Progenitor cell of endocrine pancreas (in vitro differentiated cells): ENCODE measurements at regions not wholly inside any gene's neighbourhood (a gene's known extent, or its start where the extent isn't known, plus 50 kb on each side); places are given as distances from the start of the nearest gene placed in this dataset.

ENCODE experiments used
- DNase-seq: peaks from one replicate; pipeline ENCODE4 v3.0.0; 2021; ENCODE audit warnings: low spot score; ENCODE audit not compliant: unreplicated experiment
- H3K27ac Mint-ChIP-seq: 2 replicates; pipeline ENCODE4 v1.8.0; 2021; ENCODE audit warnings: mild to moderate bottlenecking, moderate library complexity, mixed read lengths
- H3K27me3 Mint-ChIP-seq: 2 replicates; pipeline ENCODE4 v1.8.0; 2021; ENCODE audit warnings: mixed read lengths
- H3K36me3 Mint-ChIP-seq: 2 replicates; pipeline ENCODE4 v1.8.0; 2022; ENCODE audit warnings: mixed read lengths; ENCODE audit not compliant: insufficient read depth
- H3K4me1 Mint-ChIP-seq: 2 replicates; pipeline ENCODE4 v1.8.0; 2021; ENCODE audit warnings: low read depth, mixed read lengths
- H3K4me3 Mint-ChIP-seq: 2 replicates; pipeline ENCODE4 v1.8.0; 2021; ENCODE audit warnings: low read depth, mild to moderate bottlenecking, moderate library complexity, mixed read lengths
- H3K9me3 Mint-ChIP-seq: 2 replicates; pipeline ENCODE4 v1.8.0; 2021; ENCODE audit warnings: low read depth, mixed read lengths
- TF ChIP-seq, protein P1 (sequence below): fragments of 200-600 bp; sonication (generic); IDR thresholded peaks from one replicate; pipeline ENCODE4 v1.5.0; 2021; ENCODE audit warnings: antibody characterized with exemption, mild to moderate bottlenecking; ENCODE audit not compliant: unreplicated experiment

DNA sequence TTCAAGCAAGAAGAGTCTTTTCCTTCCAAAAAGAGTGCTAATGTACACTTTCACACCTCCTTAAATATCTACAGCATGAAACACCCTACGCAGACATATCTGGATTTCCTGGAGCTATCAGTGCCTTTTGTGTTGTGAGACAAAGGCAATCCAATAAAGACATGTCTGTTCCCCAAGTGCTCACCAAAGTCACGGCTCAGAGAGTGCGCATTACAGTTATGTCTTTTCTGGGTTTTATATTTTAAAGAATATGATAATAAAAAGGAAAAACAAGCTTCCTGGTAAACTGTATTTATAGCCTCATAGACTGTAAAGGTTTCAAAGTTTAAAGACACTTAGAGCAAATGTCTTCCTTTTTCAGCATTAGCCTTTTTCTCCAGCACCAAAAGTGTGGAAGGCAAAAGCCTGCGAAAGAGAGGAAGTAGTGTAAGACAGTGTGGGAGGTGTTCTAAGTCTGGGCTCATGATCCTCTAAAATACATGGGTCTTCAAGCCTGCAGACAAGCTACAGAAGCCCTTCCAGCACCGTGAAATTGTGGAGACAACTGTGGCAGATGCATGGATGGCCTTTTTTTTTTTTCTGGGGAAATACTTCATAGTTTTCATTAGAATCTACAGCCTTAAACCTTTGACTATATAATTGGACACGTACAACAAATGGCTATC, 135.0 kb upstream of the SLC35B3 start:
- DNase-seq, result no peak
- Mint-ChIP-seq H3K27ac (no peak overlapping the region), H3K27me3 (no peaks in the 10 kb centered on the region), H3K4me1 (no peaks in the 10 kb centered on the region), H3K36me3 (no peaks in the 10 kb centered on the region), H3K9me3 (no peaks in the 10 kb centered on the region), H3K4me3 (no peak overlapping the region)
- TF ChIP-seq, protein P1, sequence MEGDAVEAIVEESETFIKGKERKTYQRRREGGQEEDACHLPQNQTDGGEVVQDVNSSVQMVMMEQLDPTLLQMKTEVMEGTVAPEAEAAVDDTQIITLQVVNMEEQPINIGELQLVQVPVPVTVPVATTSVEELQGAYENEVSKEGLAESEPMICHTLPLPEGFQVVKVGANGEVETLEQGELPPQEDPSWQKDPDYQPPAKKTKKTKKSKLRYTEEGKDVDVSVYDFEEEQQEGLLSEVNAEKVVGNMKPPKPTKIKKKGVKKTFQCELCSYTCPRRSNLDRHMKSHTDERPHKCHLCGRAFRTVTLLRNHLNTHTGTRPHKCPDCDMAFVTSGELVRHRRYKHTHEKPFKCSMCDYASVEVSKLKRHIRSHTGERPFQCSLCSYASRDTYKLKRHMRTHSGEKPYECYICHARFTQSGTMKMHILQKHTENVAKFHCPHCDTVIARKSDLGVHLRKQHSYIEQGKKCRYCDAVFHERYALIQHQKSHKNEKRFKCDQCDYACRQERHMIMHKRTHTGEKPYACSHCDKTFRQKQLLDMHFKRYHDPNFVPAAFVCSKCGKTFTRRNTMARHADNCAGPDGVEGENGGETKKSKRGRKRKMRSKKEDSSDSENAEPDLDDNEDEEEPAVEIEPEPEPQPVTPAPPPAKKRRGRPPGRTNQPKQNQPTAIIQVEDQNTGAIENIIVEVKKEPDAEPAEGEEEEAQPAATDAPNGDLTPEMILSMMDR, result no peak

DNA sequence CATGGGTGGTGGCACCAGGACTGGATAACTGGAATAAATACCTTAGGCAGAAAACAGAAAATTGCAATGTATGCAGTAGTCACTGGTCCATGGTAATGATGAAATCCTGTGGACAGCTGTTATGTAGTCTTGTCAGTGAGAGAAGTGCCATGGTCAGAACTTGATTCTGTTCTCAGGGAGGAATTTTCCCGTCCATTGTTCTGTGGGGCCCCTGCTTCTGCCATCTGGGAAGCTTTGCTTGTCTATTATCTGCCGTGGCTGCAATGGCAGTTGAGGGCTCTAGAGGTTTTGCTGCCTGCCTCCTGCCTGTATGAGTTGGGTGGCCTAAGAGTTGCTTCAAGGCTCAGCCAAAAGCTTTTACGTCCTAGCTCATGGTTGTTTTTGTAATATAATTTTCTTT, 126.8 kb upstream of the SLC35B3 start:
- H3K4me3 Mint-ChIP-seq, result no peak overlapping the region
- no peaks in the 10 kb centered on the region for H3K27me3 Mint-ChIP-seq
- H3K4me1 Mint-ChIP-seq, result no peaks in the 10 kb centered on the region
- no peak for DNase-seq
- TF ChIP-seq, protein P1, result no peak
- H3K27ac Mint-ChIP-seq, result no peak overlapping the region
- H3K9me3 Mint-ChIP-seq, result no peaks in the 10 kb centered on the region
- no peaks in the 10 kb centered on the region for H3K36me3 Mint-ChIP-seq

DNA sequence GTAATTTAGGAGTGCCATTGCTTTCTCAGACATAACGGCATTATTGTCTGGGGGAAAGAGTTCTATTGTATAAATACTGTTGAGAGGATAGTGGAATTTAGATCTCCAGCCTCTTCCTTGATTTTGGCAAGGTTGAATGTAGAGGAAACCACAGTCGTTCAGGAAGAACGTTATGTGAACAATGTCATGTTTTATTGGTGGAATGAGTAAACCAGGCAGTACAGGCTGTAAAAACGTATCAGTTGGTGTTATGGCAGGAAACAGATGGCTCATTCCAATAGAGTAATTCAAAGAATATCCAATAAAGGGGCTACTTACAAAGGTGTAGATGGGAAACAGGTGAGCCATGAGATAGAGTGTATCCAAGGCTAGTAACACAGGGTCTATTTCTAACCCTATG, 123.6 kb upstream of the SLC35B3 start:
- TF ChIP-seq, protein P1, result no peak
- Mint-ChIP-seq H3K4me3 (no peak overlapping the region), H3K27me3 (no peaks in the 10 kb centered on the region), H3K27ac (no peak overlapping the region), H3K9me3 (no peaks in the 10 kb centered on the region), H3K36me3 (no peaks in the 10 kb centered on the region), H3K4me1 (no peaks in the 10 kb centered on the region)
- no peak for DNase-seq

DNA sequence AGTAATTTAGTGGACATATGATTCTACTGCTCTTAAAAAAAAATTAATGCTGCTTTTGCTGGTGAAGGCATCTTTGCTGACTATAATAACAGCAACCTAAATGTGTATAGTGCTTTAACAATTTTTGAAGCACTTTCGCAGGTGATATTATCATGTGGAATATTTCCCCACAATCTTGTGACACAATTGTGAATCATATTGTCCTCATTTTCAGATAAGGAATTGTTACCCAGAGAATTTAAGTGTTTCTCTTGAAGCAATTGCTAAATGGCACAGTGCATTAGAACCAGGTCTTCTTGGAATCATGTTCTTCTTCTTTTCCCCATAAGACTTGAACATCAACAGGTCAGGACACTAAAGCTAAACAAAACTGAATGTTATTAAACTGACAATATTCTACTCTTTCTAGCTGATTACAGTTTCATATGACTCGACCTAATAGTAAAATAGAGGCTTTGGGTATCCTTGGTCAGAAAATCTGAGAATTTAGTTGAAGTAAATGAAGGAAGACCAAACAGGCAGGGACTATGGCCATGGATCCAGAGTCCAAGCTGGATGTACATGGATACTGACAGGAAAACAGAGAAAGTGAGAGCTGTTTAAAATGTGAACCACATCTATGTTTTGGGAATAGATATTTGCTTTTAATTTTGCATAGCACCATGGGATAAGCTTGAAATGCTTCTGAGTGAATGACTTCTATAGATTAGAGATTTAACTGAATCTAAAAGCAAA, 121.8 kb upstream of the SLC35B3 start:
- TF ChIP-seq, protein P1, result no peak
- no peaks in the 10 kb centered on the region for H3K9me3 Mint-ChIP-seq
- H3K36me3 Mint-ChIP-seq, result no peaks in the 10 kb centered on the region
- no peaks in the 10 kb centered on the region for H3K27me3 Mint-ChIP-seq
- H3K4me3 Mint-ChIP-seq, result no peak overlapping the region
- no peak for DNase-seq
- H3K27ac Mint-ChIP-seq, result no peak overlapping the region
- H3K4me1 Mint-ChIP-seq, result no peaks in the 10 kb centered on the region

DNA sequence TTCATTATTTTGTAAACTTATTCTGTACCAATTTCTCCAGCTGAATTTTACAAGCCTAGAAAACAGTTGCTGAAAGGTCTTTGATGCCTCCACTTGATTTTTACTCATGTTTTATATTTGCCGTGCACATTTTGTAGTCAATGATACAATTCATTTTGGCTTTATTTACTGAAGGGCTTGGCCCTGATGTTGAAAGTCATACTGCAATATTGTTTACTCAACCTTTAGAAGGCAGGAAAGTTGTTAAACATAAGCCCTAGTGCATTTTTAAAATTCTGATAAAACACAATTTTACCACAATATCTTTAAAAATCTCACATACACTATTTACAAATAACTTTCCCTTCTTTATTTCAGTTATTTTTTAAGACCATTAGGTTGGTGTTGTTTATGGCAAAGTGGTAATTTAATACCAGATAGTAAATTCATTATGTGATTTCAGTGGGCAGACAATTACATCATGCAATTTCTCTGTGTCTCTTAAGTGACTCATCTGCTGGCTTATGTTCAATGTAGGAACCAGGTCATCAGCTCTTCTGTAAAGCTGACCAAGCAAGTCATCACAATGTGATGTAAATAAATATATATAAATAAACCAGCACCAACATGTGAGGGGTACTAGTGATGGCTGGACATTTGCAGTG, 121.1 kb upstream of the SLC35B3 start:
- no peaks in the 10 kb centered on the region for H3K36me3 Mint-ChIP-seq
- H3K27me3 Mint-ChIP-seq, result no peaks in the 10 kb centered on the region
- no peak overlapping the region for H3K27ac Mint-ChIP-seq
- no peak for DNase-seq
- H3K4me1 Mint-ChIP-seq, result no peaks in the 10 kb centered on the region
- no peak overlapping the region for H3K4me3 Mint-ChIP-seq
- TF ChIP-seq, protein P1, result no peak
- no peaks in the 10 kb centered on the region for H3K9me3 Mint-ChIP-seq
